Glutamatergic neuron (in vitro differentiated cells): ENCODE measurements at regions not wholly inside any gene's neighbourhood (a gene's known extent, or its start where the extent isn't known, plus 50 kb on each side); places are given as distances from the start of the nearest gene placed in this dataset.

ENCODE experiments used
- DNase-seq: peaks from one replicate; pipeline ENCODE4 v3.0.0; 2022
- H3K27ac Mint-ChIP-seq: one replicate; pipeline ENCODE4 v1.8.0; 2020; ENCODE audit warnings: mild to moderate bottlenecking, mixed read lengths, inconsistent platforms; ENCODE audit not compliant: unreplicated experiment
- H3K27me3 Mint-ChIP-seq: one replicate; pipeline ENCODE4 v1.8.0; 2020; ENCODE audit warnings: mild to moderate bottlenecking, moderate library complexity, mixed read lengths, inconsistent platforms; ENCODE audit not compliant: unreplicated experiment
- H3K36me3 Mint-ChIP-seq: one replicate; pipeline ENCODE4 v1.8.0; 2020; ENCODE audit warnings: mild to moderate bottlenecking, mixed read lengths, inconsistent platforms; ENCODE audit not compliant: unreplicated experiment
- H3K4me1 Mint-ChIP-seq: one replicate; pipeline ENCODE4 v1.8.0; 2020; ENCODE audit warnings: mild to moderate bottlenecking, low read depth, mixed read lengths, inconsistent platforms; ENCODE audit not compliant: unreplicated experiment
- H3K4me3 Mint-ChIP-seq: one replicate; pipeline ENCODE4 v1.8.0; 2020; ENCODE audit warnings: mild to moderate bottlenecking, mixed read lengths, inconsistent platforms; ENCODE audit not compliant: unreplicated experiment
- H3K9me3 Mint-ChIP-seq: one replicate; pipeline ENCODE4 v1.8.0; 2020; ENCODE audit warnings: mild to moderate bottlenecking, moderate library complexity, mixed read lengths, inconsistent platforms; ENCODE audit not compliant: unreplicated experiment
- CTCF ChIP-seq: fragments of 200-600 bp; sonication (generic); IDR thresholded peaks from one replicate; pipeline ENCODE4 v1.5.0; 2021; ENCODE audit not compliant: partially characterized antibody, unreplicated experiment

GRCh38 chr13:85432881-85433280 lies 366.3 kb downstream of the SLITRK6 start:
- Mint-ChIP-seq H3K9me3 (peaks cover 2% of the 10 kb centered on the region), H3K36me3 (no peaks in the 10 kb centered on the region), H3K4me3 (no peak overlapping the region), H3K27me3 (peaks cover 2% of the 10 kb centered on the region), H3K4me1 (no peaks in the 10 kb centered on the region), H3K27ac (no peak overlapping the region)
- DNase-seq: no peak
- TF ChIP-seq CTCF: no peak

- no peaks in the 10 kb centered on the region for H3K4me1 Mint-ChIP-seq
- DNase-seq: no peak
- H3K27me3 Mint-ChIP-seq: peaks cover 2% of the 10 kb centered on the region
- H3K9me3 Mint-ChIP-seq: peaks cover 2% of the 10 kb centered on the region
- no peak for TF ChIP-seq CTCF
- no peak overlapping the region for H3K4me3 Mint-ChIP-seq
- no peak overlapping the region for H3K27ac Mint-ChIP-seq
- no peaks in the 10 kb centered on the region for H3K36me3 Mint-ChIP-seq
These were observed 367.5 kb downstream of the SLITRK6 start for GRCh38 chr13:85431720-85432119.

DNA sequence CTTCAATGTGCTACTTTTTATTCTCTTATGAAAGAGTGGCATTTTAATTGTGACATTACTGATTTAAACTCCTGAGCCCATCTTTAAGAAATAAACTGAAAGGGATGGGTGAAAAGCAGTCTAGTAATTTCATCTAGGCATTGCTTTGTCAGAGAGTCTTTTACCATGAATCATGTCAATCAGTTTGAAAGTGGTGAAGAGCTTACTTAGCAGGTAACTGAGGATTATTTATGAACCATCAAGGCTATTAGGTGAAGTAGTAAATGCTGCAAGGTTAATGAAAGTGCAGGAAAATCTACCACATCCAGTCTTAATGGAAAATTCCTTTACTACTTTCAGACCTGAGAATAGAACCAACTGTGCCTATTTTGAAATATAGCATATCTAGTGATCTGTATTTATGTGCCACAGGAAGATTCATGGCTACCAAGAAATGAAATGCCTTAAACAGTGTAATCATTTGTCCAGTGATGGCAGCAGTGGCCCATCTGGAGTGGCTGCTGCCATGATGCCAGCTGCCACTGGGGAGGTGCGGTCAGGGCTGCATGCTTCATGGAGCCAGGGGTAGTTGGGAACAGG lies 368.9 kb downstream of the SLITRK6 start:
- H3K4me3 Mint-ChIP-seq: no peak overlapping the region
- peaks cover 2% of the 10 kb centered on the region for H3K27me3 Mint-ChIP-seq
- no peak for DNase-seq
- H3K27ac Mint-ChIP-seq: no peak overlapping the region
- no peaks in the 10 kb centered on the region for H3K36me3 Mint-ChIP-seq
- no peaks in the 10 kb centered on the region for H3K4me1 Mint-ChIP-seq
- peaks cover 2% of the 10 kb centered on the region for H3K9me3 Mint-ChIP-seq
- TF ChIP-seq CTCF: no peak

DNA sequence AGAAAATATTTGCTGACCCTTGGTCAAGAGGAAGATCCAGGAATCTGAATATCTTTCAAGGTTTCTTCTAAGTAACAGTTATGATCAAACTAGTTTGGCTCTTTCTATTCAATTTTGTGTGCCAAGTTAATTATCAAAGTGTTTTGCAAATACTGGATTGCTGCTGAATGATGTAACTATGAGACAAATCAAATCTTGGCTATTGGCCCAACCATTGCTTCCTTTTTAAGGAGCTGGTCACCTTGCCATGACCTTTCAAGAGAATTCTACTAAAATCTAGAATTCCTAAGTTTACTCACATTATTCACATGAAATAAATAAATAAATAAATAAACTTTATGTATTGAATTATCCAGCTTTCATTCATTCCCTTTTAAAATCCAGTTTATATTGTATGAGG lies 371.8 kb downstream of the SLITRK6 start:
- Mint-ChIP-seq H3K27ac (no peak overlapping the region), H3K9me3 (peaks cover 2% of the 10 kb centered on the region), H3K4me3 (no peak overlapping the region), H3K4me1 (no peaks in the 10 kb centered on the region), H3K27me3 (peaks cover 2% of the 10 kb centered on the region), H3K36me3 (no peaks in the 10 kb centered on the region)
- DNase-seq: no peak
- no peak for TF ChIP-seq CTCF

GRCh38 chr13:85420136-85420535 lies 379.1 kb downstream of the SLITRK6 start:
- H3K4me3 Mint-ChIP-seq: no peak overlapping the region
- no peak for DNase-seq

More at GRCh38 chr13:85420136-85420535, 379.1 kb downstream of the SLITRK6 start:
- no peaks in the 10 kb centered on the region for H3K36me3 Mint-ChIP-seq
- no peaks in the 10 kb centered on the region for H3K27me3 Mint-ChIP-seq
- TF ChIP-seq CTCF: no peak
- H3K4me1 Mint-ChIP-seq: peaks cover 3% of the 10 kb centered on the region
- H3K27ac Mint-ChIP-seq: no peak overlapping the region
- H3K9me3 Mint-ChIP-seq: no peaks in the 10 kb centered on the region
